ENCODE measurements at regions not wholly inside any gene's neighbourhood (a gene's known extent, or its start where the extent isn't known, plus 50 kb on each side); places are given as distances from the start of the nearest gene placed in this dataset.

DNA sequence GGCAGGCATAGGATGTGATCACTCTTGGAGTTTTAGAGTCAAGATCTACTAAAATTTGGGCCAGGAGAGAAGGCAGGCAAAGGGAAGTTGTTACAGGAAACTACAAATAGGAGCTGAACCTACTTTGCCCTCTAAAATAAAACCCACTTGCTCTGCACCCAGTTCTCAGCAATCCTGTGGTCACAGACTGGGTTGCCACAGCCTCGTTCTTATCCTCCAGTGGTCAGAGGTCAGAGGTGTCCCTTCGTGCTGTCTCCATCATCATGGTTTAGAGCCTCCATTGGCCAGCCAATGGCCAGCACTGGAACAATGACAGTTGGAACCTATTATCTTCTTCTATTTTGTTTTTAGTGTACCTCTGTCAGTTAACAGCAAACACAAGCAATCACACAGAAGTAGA is 90.7 kb upstream of the TNP1 start:
- intact Hi-C loops (cut with micrococcal nuclease; ENCODE audit: unreplicated experiment), result no loop called here
- no peak for DNase-seq (ENCODE audit: low read depth, low spot score)
- in situ Hi-C loops (cut with MboI), result no loop called here

DNA sequence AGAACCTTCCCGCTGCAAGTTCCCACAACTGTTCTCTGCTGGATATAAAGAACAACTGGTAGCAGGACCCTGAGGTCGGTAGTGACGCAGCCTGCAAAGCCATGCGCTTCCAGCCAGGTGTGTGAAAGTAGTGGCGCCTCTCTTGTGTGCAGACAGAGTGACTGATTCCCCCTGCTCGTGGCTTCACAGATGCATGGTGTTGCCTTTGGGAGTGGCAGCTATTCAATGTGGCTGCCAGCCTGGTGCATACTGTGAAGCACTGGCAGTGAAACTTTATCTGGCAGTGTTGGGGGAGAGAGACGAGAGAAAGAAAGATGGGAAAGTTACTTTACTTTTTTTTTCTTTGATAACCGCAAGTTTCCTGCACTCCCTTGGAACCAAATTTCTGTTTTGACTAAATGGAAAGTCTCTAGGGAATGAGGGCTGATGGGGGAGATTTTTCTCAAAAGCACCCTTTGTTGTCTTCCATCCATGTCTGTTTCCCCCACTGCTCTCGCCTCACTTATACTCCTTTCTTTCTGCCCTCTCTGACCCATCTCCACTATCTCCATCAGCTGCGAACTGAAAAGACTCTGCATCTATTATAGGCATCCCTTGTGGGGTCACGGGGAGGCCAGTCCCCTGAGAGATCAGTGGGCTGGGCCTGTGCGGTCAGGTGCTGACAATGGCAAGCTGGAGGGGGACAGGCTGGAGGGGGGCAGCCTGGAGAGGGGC is 90.0 kb upstream of the TNP1 start:
- no peaks in the 10 kb centered on the region for H3K27me3 ChIP-seq (replicated peaks in 1 of 2; ENCODE audit: control insufficient read depth in 2 of 2, insufficient read depth in 2 of 2, low read length in 1 of 2)
- no peak overlapping the region; the same call in 1 of the 2 replicates for H3K4me3 ChIP-seq
- H3K9ac ChIP-seq (ENCODE audit: control insufficient read depth, insufficient read depth, low read length), result no peak overlapping the region
- no peak overlapping the region; the same call in 1 of the 2 replicates for H2AFZ ChIP-seq (ENCODE audit: control insufficient read depth, low read depth, low read length)
- ChIA-PET RAD21 (ENCODE audit: unreplicated experiment) (no interaction called here), CTCF (no interaction called here), POLR2A (no interaction called here), SMC1A (ENCODE audit: uncharacterized antibody, unreplicated experiment) (no interaction called here)
- H3K4me1 ChIP-seq (ENCODE audit: control insufficient read depth, insufficient read depth, low read length), result 0 out of 2 replicates have a peak, but pooled peaks cover 4% of the 10 kb centered on the region
- TF ChIP-seq, protein P1, sequence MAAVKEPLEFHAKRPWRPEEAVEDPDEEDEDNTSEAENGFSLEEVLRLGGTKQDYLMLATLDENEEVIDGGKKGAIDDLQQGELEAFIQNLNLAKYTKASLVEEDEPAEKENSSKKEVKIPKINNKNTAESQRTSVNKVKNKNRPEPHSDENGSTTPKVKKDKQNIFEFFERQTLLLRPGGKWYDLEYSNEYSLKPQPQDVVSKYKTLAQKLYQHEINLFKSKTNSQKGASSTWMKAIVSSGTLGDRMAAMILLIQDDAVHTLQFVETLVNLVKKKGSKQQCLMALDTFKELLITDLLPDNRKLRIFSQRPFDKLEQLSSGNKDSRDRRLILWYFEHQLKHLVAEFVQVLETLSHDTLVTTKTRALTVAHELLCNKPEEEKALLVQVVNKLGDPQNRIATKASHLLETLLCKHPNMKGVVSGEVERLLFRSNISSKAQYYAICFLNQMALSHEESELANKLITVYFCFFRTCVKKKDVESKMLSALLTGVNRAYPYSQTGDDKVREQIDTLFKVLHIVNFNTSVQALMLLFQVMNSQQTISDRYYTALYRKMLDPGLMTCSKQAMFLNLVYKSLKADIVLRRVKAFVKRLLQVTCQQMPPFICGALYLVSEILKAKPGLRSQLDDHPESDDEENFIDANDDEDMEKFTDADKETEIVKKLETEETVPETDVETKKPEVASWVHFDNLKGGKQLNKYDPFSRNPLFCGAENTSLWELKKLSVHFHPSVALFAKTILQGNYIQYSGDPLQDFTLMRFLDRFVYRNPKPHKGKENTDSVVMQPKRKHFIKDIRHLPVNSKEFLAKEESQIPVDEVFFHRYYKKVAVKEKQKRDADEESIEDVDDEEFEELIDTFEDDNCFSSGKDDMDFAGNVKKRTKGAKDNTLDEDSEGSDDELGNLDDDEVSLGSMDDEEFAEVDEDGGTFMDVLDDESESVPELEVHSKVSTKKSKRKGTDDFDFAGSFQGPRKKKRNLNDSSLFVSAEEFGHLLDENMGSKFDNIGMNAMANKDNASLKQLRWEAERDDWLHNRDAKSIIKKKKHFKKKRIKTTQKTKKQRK (IDR thresholded peaks at IDR 0.05; ENCODE audit: low read depth, low read length), result no peak
- no peak for TF ChIP-seq ZNF217 (IDR thresholded peaks at IDR 0.05)
- TF ChIP-seq TCF7 (IDR thresholded peaks at IDR 0.05; ENCODE audit: borderline replicate concordance), result no peak
- TF ChIP-seq NFYA (IDR thresholded peaks at IDR 0.05; ENCODE audit: borderline replicate concordance, low read depth, low read length), result no peak
- TF ChIP-seq RUNX3 (IDR thresholded peaks at IDR 0.05; ENCODE audit: low read length), result peak; percentile 46
- TF ChIP-seq MEF2B (IDR thresholded peaks at IDR 0.05; ENCODE audit: partially characterized antibody, poor library complexity, severe bottlenecking), result peak; percentile 32
- TF ChIP-seq SMAD1 (IDR thresholded peaks at IDR 0.05; ENCODE audit: low read depth, partially characterized antibody), result no peak
- H4K20me1 ChIP-seq (ENCODE audit: control insufficient read depth, insufficient read depth), result no peaks in the 10 kb centered on the region
- in situ Hi-C loops (cut with MboI), result no loop called here
- H3K4me2 ChIP-seq (ENCODE audit: control insufficient read depth, insufficient read depth), result peak overlapping the region; percentile 25; the same call in 1 of the 2 replicates
- 14% methylated on average over 12 of the region's 12 CpGs for WGBS (ENCODE audit: insufficient coverage, insufficient replicate concordance, low lambda C conversion rate, missing lambda C conversion rate)
- BruUV-seq (replicated peaks), result no TSS peak
- ATAC-seq, result peak; percentile 80
- no peaks in the 10 kb centered on the region; the same call in 2 of the 3 replicates for H3K9me3 ChIP-seq (replicated peaks; ENCODE audit: control insufficient read depth, insufficient read depth, low read length)
- H3K27ac ChIP-seq (ENCODE audit: control insufficient read depth, insufficient read depth), result no peak overlapping the region
- peak; percentile 19 for DNase-seq (ENCODE audit: low read depth, low spot score)
- intact Hi-C loops (cut with micrococcal nuclease; ENCODE audit: unreplicated experiment), result no loop called here
- H3K79me2 ChIP-seq (ENCODE audit: control insufficient read depth, insufficient read depth, low read length), result no peaks in the 10 kb centered on the region
- no peak for FAIRE-seq
- H3K36me3 ChIP-seq (ENCODE audit: control insufficient read depth in 2 of 2, insufficient read depth in 2 of 2, low read length in 1 of 2), result no peaks in the 10 kb centered on the region

More for the DNA sequence above, 90.7 kb upstream of the TNP1 start:
- H4K20me1 ChIP-seq (ENCODE audit: control insufficient read depth, insufficient read depth), result no peaks in the 10 kb centered on the region
- no peaks in the 10 kb centered on the region for H3K36me3 ChIP-seq (ENCODE audit: control insufficient read depth in 2 of 2, insufficient read depth in 2 of 2, low read length in 1 of 2)
- no peaks in the 10 kb centered on the region for H3K79me2 ChIP-seq (ENCODE audit: control insufficient read depth, insufficient read depth, low read length)
- H3K4me3 ChIP-seq, result no peak overlapping the region; the same call in 1 of the 2 replicates
- H3K4me1 ChIP-seq (ENCODE audit: control insufficient read depth, insufficient read depth, low read length), result 0 out of 2 replicates have a peak, but pooled peaks cover 4% of the 10 kb centered on the region
- RAD21 ChIA-PET (ENCODE audit: unreplicated experiment), result no interaction called here
- WGBS (ENCODE audit: insufficient coverage, insufficient replicate concordance, low lambda C conversion rate, missing lambda C conversion rate), result 3% methylated on average over 2 of the region's 2 CpGs
- no peaks in the 10 kb centered on the region for H3K27me3 ChIP-seq (replicated peaks in 1 of 2; ENCODE audit: control insufficient read depth in 2 of 2, insufficient read depth in 2 of 2, low read length in 1 of 2)
- SMC1A ChIA-PET (ENCODE audit: uncharacterized antibody, unreplicated experiment), result interaction anchor here (0.6 kb wide), 1 partner anchor 256 kb away, joined by 3 read pairs; no protein-coding TSS in a partner anchor
- CTCF ChIA-PET, result interaction anchor here (1.2 kb wide), 1 partner anchor 192 kb away, joined by 3 read pairs; no protein-coding TSS in a partner anchor
- H2AFZ ChIP-seq (ENCODE audit: control insufficient read depth, low read depth, low read length), result no peak overlapping the region
- H3K27ac ChIP-seq (ENCODE audit: control insufficient read depth, insufficient read depth), result no peak overlapping the region; the same call in 1 of the 2 replicates
- no TSS peak for BruUV-seq (replicated peaks)
- peaks cover 1% of the 10 kb centered on the region; the same call in 1 of the 3 replicates for H3K9me3 ChIP-seq (replicated peaks; ENCODE audit: control insufficient read depth, insufficient read depth, low read length)
- peak overlapping the region; percentile 25; the same call in 1 of the 2 replicates for H3K4me2 ChIP-seq (ENCODE audit: control insufficient read depth, insufficient read depth)
- H3K9ac ChIP-seq (ENCODE audit: control insufficient read depth, insufficient read depth, low read length), result no peak overlapping the region
- TF ChIP-seq SMAD5 (IDR thresholded peaks at IDR 0.05; ENCODE audit: low read depth) (no peak), TCF12 (IDR thresholded peaks at IDR 0.05; ENCODE audit: low read depth, low read length) (no peak), SMARCA5 (IDR thresholded peaks at IDR 0.05) (no peak), EZH2 (IDR thresholded peaks at IDR 0.05; ENCODE audit: borderline replicate concordance, control insufficient read depth, low read depth, low read length) (no peak), BHLHE40 (IDR thresholded peaks at IDR 0.05; ENCODE audit: borderline replicate concordance in 1 of 2, low read depth in 2 of 2, low read length in 1 of 2) (no peak), KLF5 (IDR thresholded peaks at IDR 0.05; ENCODE audit: partially characterized antibody) (no peak), TCF7 (IDR thresholded peaks at IDR 0.05; ENCODE audit: borderline replicate concordance) (no peak), NFXL1 (IDR thresholded peaks at IDR 0.05; ENCODE audit: borderline replicate concordance) (no peak), RB1 (IDR thresholded peaks at IDR 0.05; ENCODE audit: borderline replicate concordance) (no peak)
- ATAC-seq (peak; percentile 31), FAIRE-seq (no peak)
- POLR2A ChIA-PET, result no interaction called here

Measured in GM12878 (cell line).